C4-2B (cell line): ENCODE measurements at regions not wholly inside any gene's neighbourhood (a gene's known extent, or its start where the extent isn't known, plus 50 kb on each side); places are given as distances from the start of the nearest gene placed in this dataset.

Source experiments
- ZFX ChIP-seq: fragments of 450-650 bp; IDR thresholded peaks from 2 replicates; pipeline ENCODE4 v1.6.1; 2017
- TF ChIP-seq, protein P1 (sequence below): fragments of 450-650 bp; conservative IDR thresholded peaks from 2 replicates; pipeline ENCODE4 v1.5.1; 2017; ENCODE audit warnings: mild to moderate bottlenecking

DNA sequence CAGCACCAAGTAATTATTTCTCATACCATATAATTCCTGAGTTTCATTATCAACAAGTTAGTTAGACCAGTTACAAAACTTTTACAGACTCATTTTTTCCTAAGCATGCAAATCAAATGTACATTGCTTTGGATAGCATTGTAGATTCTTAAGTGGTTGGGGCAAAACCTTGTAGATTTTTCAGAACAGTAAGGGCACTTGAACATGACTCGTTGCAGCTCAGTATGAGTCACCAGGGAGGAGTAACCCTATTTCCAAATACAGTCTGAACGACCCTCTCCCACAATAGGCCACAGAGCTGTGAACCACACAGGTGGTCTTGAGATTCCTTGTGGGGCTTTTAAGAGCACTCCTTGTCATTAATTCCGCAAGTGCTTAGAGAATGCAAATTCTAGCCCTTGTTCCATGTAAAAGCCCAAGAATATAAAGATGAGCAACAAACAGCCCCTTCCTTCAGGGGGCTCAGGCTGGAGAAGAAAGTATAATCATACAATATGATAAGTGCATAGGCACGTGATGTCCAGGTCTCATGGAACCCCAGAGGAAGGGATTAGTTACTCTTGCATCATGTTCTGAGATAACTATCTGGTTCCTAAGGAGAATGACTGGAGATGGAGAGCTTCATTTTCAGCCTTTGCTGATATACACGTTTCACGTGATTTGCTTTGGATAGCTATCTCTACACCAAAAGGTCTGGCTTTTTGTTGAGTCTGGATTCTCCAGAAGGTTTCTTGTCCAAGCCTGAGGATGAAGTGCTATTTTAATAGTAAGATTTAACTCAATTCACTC is 295.7 kb downstream of the KCNN2 start:
- TF ChIP-seq, protein P1, sequence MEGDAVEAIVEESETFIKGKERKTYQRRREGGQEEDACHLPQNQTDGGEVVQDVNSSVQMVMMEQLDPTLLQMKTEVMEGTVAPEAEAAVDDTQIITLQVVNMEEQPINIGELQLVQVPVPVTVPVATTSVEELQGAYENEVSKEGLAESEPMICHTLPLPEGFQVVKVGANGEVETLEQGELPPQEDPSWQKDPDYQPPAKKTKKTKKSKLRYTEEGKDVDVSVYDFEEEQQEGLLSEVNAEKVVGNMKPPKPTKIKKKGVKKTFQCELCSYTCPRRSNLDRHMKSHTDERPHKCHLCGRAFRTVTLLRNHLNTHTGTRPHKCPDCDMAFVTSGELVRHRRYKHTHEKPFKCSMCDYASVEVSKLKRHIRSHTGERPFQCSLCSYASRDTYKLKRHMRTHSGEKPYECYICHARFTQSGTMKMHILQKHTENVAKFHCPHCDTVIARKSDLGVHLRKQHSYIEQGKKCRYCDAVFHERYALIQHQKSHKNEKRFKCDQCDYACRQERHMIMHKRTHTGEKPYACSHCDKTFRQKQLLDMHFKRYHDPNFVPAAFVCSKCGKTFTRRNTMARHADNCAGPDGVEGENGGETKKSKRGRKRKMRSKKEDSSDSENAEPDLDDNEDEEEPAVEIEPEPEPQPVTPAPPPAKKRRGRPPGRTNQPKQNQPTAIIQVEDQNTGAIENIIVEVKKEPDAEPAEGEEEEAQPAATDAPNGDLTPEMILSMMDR = no peak
- TF ChIP-seq ZFX = no peak
